Naive thymus-derived CD4-positive, alpha-beta T cell (primary cell): ENCODE measurements at regions not wholly inside any gene's neighbourhood (a gene's known extent, or its start where the extent isn't known, plus 50 kb on each side); places are given as distances from the start of the nearest gene placed in this dataset.

ENCODE experiments used
- ATAC-seq: fragments of 150-1000 bp; cut with Tn5 transposase; 2 replicates; pipeline ENCODE4 v1.10.0; 2021; ENCODE audit warnings: mild to moderate bottlenecking, moderate library complexity
- CTCF ChIA-PET: fragments of 350-600 bp; sonication (Branson Sonifier 250); formaldehyde crosslinking; loops from one replicate; lab custom pipeline; 2021; ENCODE audit warnings: antibody characterized with exemption; lab: Charles Lee
- POLR2A ChIA-PET: fragments of 350-600 bp; sonication (Branson Sonifier 250); formaldehyde crosslinking; loops from one replicate; lab custom pipeline; 2021; ENCODE audit warnings: antibody characterized with exemption, inconsistent platforms; lab: Charles Lee
- DNase-seq, 9 donors: peaks; one replicate each; pipeline versions ENCODE4 v3.0.0 to v3.0.0-alpha.2; 2020 to 2022; ENCODE audit warnings: mixed read lengths in 1 of 9
- H3K27ac ChIP-seq: one replicate; pipeline ENCODE4 v1.7.0; 2013; ENCODE audit warnings: mild to moderate bottlenecking, low read depth, low read length, moderate library complexity
- H3K27me3 ChIP-seq, 2 donors: one replicate each; pipeline ENCODE4 v1.7.0; 2013; ENCODE audit warnings: low read length in 2 of 2, mild to moderate bottlenecking in 2 of 2, moderate library complexity in 2 of 2; ENCODE audit not compliant: control insufficient read depth in 2 of 2, insufficient read depth in 2 of 2
- H3K36me3 ChIP-seq, 3 experiments: 1 replicate in 2 of 3; 2 replicates in 1 of 3; pipeline ENCODE4 v1.7.0; 2013; ENCODE audit warnings: low read length in 3 of 3, mild to moderate bottlenecking in 3 of 3, moderate library complexity in 1 of 3; ENCODE audit not compliant: insufficient read depth in 3 of 3, control insufficient read depth in 2 of 3
- H3K4me1 ChIP-seq, 2 donors: one replicate each; pipeline ENCODE4 v1.7.0; 2013; ENCODE audit warnings: low read length in 2 of 2, mild to moderate bottlenecking in 2 of 2, moderate library complexity in 1 of 2; ENCODE audit not compliant: control insufficient read depth in 2 of 2, insufficient read depth in 2 of 2
- H3K4me3 ChIP-seq: 2 replicates; pipeline ENCODE4 v1.7.0; 2013; ENCODE audit warnings: mild to moderate bottlenecking, low read length
- H3K9me3 ChIP-seq, 3 experiments: 1 replicate in 2 of 3; 2 replicates in 1 of 3; pipeline ENCODE4 v1.7.0; 2013; ENCODE audit warnings: low read length in 3 of 3; ENCODE audit not compliant: control insufficient read depth in 2 of 3
- H3K27ac Mint-ChIP-seq, 9 donors: one replicate each; pipeline ENCODE4 v1.8.0; 2020 to 2022; ENCODE audit warnings: mixed read lengths in 9 of 9, mild to moderate bottlenecking in 8 of 9, moderate library complexity in 5 of 9, inconsistent platforms in 2 of 9
- H3K27me3 Mint-ChIP-seq, 5 donors: one replicate each; pipeline ENCODE4 v1.8.0; 2021 to 2022; ENCODE audit warnings: mixed read lengths in 5 of 5, mild to moderate bottlenecking in 1 of 5
- H3K36me3 Mint-ChIP-seq, 5 donors: one replicate each; pipeline ENCODE4 v1.8.0; 2020 to 2022; ENCODE audit warnings: mixed read lengths in 5 of 5, mild to moderate bottlenecking in 3 of 5, inconsistent platforms in 1 of 5
- H3K4me1 Mint-ChIP-seq, 7 donors: one replicate each; pipeline ENCODE4 v1.8.0; 2020 to 2022; ENCODE audit warnings: mixed read lengths in 7 of 7, mild to moderate bottlenecking in 3 of 7, inconsistent platforms in 1 of 7
- H3K4me3 Mint-ChIP-seq, 10 donors: one replicate each; pipeline ENCODE4 v1.8.0; 2020 to 2022; ENCODE audit warnings: mild to moderate bottlenecking in 10 of 10, mixed read lengths in 10 of 10, moderate library complexity in 6 of 10, inconsistent platforms in 2 of 10
- H3K9me3 Mint-ChIP-seq, 11 donors: one replicate each; pipeline ENCODE4 v1.8.0; 2020 to 2022; ENCODE audit warnings: mixed read lengths in 11 of 11, mild to moderate bottlenecking in 4 of 11, inconsistent platforms in 1 of 11, moderate library complexity in 1 of 11
- intact Hi-C, 2 donors: fragments of 100-400 bp; cut with micrococcal nuclease; formaldehyde crosslinking; loops; one replicate each; pipeline ENCODE4 v1.15.1; 2023

DNA sequence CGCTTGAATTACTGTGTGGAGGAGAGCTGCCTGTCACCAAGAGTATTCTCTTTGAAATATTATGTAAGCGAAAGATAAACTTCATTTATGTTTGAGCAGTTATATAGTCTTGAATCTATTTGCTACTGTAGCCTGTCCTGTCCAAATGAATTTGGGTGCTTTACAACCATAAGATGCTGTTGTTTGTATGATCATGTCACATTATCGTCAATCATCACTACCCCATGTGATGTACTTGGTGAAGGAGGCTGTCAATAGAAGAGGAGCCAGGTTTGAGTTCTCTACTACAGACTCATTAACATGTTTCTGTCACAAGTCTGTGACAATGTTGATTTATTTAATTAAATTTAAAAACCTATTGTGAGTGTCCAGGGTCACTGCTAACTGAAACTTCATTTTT lies 403.3 kb upstream of the MEF2C start:
- H3K27me3 ChIP-seq: no peaks in the 10 kb centered on the region
- Mint-ChIP-seq H3K4me3 (no peak overlapping the region), H3K4me1 (no peaks in the 10 kb centered on the region), H3K9me3 (peaks cover 0 to 10% (median 0%) of the 10 kb centered on the region in 11 donors), H3K27ac (no peak overlapping the region), H3K36me3 (no peaks in the 10 kb centered on the region), H3K27me3 (no peaks in the 10 kb centered on the region)
- CTCF ChIA-PET: no interaction called here
- ATAC-seq (no peak), DNase-seq (no peak)
- H3K36me3 ChIP-seq: no peaks in the 10 kb centered on the region
- H3K27ac ChIP-seq: no peak overlapping the region
- POLR2A ChIA-PET: no interaction called here
- H3K4me1 ChIP-seq: no peaks in the 10 kb centered on the region
- intact Hi-C loops: no loop called here
- no peaks in the 10 kb centered on the region for H3K9me3 ChIP-seq
- no peak overlapping the region for H3K4me3 ChIP-seq

- Mint-ChIP-seq H3K4me3 (no peak overlapping the region), H3K27me3 (no peaks in the 10 kb centered on the region), H3K9me3 (peaks cover 0 to 13% (median 0%) of the 10 kb centered on the region in 11 donors), H3K36me3 (no peaks in the 10 kb centered on the region), H3K27ac (no peak overlapping the region), H3K4me1 (no peaks in the 10 kb centered on the region)
- Histone ChIP-seq H3K27me3 (no peaks in the 10 kb centered on the region), H3K4me1 (no peaks in the 10 kb centered on the region), H3K36me3 (no peaks in the 10 kb centered on the region), H3K9me3 (no peaks in the 10 kb centered on the region), H3K27ac (no peak overlapping the region), H3K4me3 (no peak overlapping the region)
- DNase-seq (no peak), ATAC-seq (no peak)
- ChIA-PET POLR2A (no interaction called here), CTCF (no interaction called here)
- intact Hi-C loops: no loop called here
Measured at GRCh38 chr5:89283728-89284493, 400.9 kb upstream of the MEF2C start.

DNA sequence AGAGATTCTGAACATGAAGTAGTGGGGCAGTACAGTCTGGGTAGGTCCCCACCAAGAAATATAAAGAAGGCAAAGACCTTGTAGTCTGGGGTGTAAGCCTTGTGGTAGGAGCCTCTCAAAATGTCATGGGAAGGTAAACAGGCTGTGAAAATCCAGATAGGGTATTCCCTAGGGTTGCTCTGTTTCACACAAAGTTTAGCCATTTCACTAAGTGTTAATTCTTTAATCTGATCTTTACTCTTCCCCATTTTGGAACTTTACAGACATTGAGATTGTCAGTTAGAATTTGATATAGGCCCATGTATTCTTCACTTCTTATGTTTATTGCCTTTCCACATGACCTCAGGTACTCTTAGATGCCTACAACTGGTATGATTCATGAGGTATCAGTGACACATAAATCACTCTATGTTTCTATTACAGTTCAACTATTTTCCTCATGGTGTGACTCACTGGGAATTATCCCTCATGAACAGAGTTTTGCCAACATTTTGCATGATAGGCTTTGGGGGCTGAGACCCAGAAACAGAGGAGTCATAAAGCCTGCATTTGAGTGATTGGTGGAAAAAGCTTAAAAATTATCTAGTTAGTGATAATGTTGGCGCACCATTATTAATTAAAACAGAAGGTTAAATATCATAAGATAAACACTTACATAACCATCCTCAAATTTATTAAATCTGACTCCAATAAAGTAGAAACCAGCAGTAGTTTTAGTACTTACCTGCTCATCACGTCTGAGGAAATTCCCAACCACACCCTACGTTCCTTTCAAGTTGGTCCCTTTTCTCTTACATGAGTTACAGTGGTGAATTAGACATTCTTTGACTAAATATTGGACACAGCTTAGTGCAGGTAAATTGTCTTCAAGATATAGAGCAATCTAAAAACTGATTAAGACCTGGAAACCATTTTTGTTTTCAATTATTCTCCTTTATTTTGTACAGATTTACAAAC lies 399.8 kb upstream of the MEF2C start:
- no peak overlapping the region for H3K27ac ChIP-seq
- ATAC-seq (no peak), DNase-seq (no peak)
- no peaks in the 10 kb centered on the region for H3K4me1 Mint-ChIP-seq
- H3K36me3 ChIP-seq: no peaks in the 10 kb centered on the region
- H3K36me3 Mint-ChIP-seq: no peaks in the 10 kb centered on the region
- no peak overlapping the region for H3K4me3 Mint-ChIP-seq
- no peak overlapping the region for H3K4me3 ChIP-seq
- no peak overlapping the region for H3K27ac Mint-ChIP-seq
- H3K27me3 Mint-ChIP-seq: peaks cover 0 to 6% (median 0%) of the 10 kb centered on the region in 5 donors
- H3K9me3 Mint-ChIP-seq: peaks cover 0 to 13% (median 0%) of the 10 kb centered on the region in 11 donors
- no peaks in the 10 kb centered on the region for H3K4me1 ChIP-seq
- intact Hi-C loops: no loop called here
- POLR2A ChIA-PET: no interaction called here
- no peaks in the 10 kb centered on the region for H3K27me3 ChIP-seq
- H3K9me3 ChIP-seq: no peaks in the 10 kb centered on the region
- CTCF ChIA-PET: no interaction called here

DNA sequence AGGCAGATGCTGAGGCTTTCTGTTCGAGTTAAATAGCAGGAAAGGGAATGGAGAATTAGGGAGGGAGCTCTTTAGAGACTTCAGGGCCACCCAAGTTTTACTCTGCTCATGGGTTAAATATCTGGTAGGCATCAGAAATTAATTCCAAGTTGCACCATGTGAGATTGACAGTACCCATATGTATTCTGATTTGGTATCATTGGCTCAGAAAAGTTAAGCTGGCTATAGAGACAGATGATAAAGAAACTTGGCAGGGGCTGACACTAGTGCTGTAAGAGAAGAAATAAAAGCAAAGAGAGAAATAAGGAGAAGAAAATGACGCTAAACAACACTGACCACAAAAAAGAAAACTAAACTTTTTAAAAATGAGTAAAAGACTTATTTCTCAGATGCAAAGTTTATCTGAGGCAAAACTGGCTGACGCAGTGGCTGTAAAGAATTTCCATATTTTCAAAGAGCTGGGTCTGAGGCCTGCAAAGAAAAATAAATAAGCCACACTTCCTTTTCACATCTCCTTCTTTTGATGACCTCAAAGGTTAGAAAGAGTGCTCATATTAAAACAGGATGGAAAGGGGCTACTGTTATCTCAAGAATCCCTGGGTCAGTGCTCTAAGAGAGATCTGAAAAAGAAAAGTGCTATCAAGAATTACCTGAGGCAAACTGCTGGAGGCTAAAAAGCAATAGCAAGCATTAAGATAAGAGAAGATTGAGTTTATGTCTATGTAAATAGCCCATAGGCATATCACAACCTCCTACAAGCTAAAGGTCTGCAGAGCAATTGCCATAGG lies 399.0 kb upstream of the MEF2C start:
- Mint-ChIP-seq H3K27me3 (peaks cover 0 to 6% (median 4%) of the 10 kb centered on the region in 5 donors), H3K36me3 (no peaks in the 10 kb centered on the region), H3K4me3 (no peak overlapping the region), H3K4me1 (no peaks in the 10 kb centered on the region), H3K27ac (no peak overlapping the region), H3K9me3 (peaks cover 0 to 18% (median 2%) of the 10 kb centered on the region in 11 donors)
- POLR2A ChIA-PET: no interaction called here
- intact Hi-C loops: no loop called here
- Histone ChIP-seq H3K27ac (no peak overlapping the region), H3K9me3 (no peaks in the 10 kb centered on the region), H3K4me3 (no peak overlapping the region), H3K36me3 (no peaks in the 10 kb centered on the region), H3K27me3 (no peaks in the 10 kb centered on the region), H3K4me1 (no peaks in the 10 kb centered on the region)
- ATAC-seq: no peak
- DNase-seq: no peak
- CTCF ChIA-PET: no interaction called here

DNA sequence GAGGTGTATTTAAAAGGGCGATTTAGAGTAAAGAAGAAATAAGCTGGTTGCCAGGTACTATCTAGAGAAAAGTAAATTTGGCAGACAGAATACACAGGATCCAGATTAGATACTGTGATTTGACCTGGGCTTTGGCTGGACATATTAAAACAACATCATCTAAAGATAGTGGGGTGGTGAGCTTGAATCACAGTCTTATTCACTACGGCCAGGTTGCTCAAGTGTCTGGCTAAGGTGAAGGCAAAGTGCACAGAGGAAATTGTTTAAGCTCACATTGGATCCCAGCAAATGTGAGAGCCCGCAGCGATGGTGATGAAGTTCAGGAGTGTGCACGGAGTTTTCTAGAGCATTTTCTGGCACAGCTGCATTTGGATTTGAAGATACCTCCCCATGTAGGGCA lies 398.2 kb upstream of the MEF2C start:
- intact Hi-C loops: no loop called here
- ATAC-seq: no peak
- H3K4me3 ChIP-seq: no peak overlapping the region
- H3K27me3 ChIP-seq: no peaks in the 10 kb centered on the region
- no peaks in the 10 kb centered on the region for H3K36me3 Mint-ChIP-seq
- CTCF ChIA-PET: no interaction called here
- H3K4me1 ChIP-seq: no peaks in the 10 kb centered on the region
- H3K9me3 Mint-ChIP-seq: peaks cover 0 to 18% (median 2%) of the 10 kb centered on the region in 11 donors
- H3K36me3 ChIP-seq: no peaks in the 10 kb centered on the region
- no peak overlapping the region for H3K27ac ChIP-seq
- peaks cover 0 to 6% (median 4%) of the 10 kb centered on the region in 5 donors for H3K27me3 Mint-ChIP-seq
- H3K9me3 ChIP-seq: no peaks in the 10 kb centered on the region
- DNase-seq: no peak
- H3K4me1 Mint-ChIP-seq: no peaks in the 10 kb centered on the region
- H3K4me3 Mint-ChIP-seq: no peak overlapping the region
- POLR2A ChIA-PET: no interaction called here
- H3K27ac Mint-ChIP-seq: no peak overlapping the region

DNA sequence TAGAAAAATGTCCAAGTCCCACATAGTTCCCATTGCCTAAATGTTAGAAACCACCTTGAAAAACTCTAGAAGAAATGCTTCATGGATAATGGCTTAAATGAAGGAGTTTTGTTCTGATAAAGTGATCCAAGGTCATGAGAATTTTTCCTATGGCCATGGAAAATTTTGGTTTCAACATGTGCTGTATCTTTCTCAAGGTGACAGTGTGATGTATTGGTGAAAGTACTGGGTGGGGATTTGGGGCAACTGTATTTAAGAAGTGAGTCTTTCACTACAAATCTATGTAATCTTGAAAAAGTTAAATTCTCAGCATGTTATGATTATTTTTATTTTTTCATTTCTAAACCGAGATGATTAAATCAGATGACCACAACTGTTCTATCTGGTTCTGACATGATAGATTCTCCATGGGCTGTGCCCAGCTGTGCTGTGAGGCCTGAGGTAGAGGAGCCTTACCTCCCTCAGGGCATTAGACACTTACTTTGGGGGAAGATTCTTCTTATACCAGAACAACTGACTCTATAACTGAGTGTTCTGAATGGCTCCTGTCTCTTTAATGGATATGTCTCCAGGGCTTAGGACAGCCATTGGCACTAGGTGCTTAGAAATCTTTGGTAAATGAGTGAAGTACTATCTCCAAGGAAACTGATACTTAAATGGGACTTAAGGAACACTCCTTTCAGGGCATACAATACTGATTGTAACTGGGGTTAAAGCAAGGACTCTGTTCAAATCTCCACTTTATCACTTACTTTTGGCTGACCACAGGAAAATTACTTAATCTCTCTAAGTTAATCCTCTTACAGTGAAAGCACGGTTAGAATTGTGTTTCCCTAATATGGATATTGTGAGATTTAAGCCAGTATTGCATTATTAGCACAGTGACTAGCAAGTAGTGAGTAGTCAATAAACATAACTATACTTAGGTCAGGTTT lies 397.4 kb upstream of the MEF2C start:
- H3K27me3 Mint-ChIP-seq: peaks cover 0 to 6% (median 5%) of the 10 kb centered on the region in 5 donors
- no peaks in the 10 kb centered on the region for H3K4me1 Mint-ChIP-seq
- H3K9me3 Mint-ChIP-seq: peaks cover 0 to 18% (median 2%) of the 10 kb centered on the region in 11 donors
- POLR2A ChIA-PET: no interaction called here
- intact Hi-C loops: no loop called here
- CTCF ChIA-PET: no interaction called here
- no peak overlapping the region for H3K4me3 ChIP-seq
- no peak overlapping the region for H3K27ac ChIP-seq
- H3K4me3 Mint-ChIP-seq: no peak overlapping the region
- no peaks in the 10 kb centered on the region for H3K36me3 Mint-ChIP-seq
- H3K4me1 ChIP-seq: no peaks in the 10 kb centered on the region
- no peak for DNase-seq
- no peak overlapping the region for H3K27ac Mint-ChIP-seq
- H3K27me3 ChIP-seq: no peaks in the 10 kb centered on the region
- no peaks in the 10 kb centered on the region for H3K9me3 ChIP-seq
- H3K36me3 ChIP-seq: no peaks in the 10 kb centered on the region
- ATAC-seq: no peak
